GM19324 (cell line): ENCODE measurements at regions not wholly inside any gene's neighbourhood (a gene's known extent, or its start where the extent isn't known, plus 50 kb on each side); places are given as distances from the start of the nearest gene placed in this dataset.

Experiments
- ATAC-seq: cut with Tn5 transposase; IDR thresholded peaks from one replicate; pipeline ENCODE4 v1.9.1; 2021; ENCODE audit warnings: mild to moderate bottlenecking, moderate library complexity; ENCODE audit not compliant: unreplicated experiment, low FRiP score

DNA sequence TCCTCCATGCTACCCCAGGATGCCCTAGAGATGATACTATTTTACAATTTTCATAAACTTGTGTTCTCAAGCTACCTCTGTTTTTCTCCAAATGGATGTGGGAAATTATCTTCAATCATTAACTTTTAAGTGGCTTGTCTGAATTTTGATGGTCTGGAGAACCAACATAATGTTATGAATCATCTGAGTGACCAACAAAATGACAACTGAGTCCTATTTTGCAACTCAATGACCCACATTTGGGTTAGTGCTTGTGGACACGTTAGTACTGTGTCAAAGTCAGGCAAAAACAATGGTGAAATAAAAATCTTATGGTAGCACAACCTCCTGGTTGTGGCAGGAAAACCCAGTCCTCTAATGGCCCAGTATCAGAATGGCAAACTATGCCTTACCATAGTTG is 352.4 kb upstream of the ZNF385D start:
- ATAC-seq, result no peak

- no peak for ATAC-seq
These were observed 355.3 kb upstream of the ZNF385D start for GRCh38 chr3:22106213-22106896.

- no peak for ATAC-seq
These were observed 360.2 kb upstream of the ZNF385D start for GRCh38 chr3:22111226-22111625.

GRCh38 chr3:22113453-22113852 is 362.4 kb upstream of the ZNF385D start:
- no peak for ATAC-seq

GRCh38 chr3:22115581-22115980 is 364.6 kb upstream of the ZNF385D start:
- no peak for ATAC-seq

DNA sequence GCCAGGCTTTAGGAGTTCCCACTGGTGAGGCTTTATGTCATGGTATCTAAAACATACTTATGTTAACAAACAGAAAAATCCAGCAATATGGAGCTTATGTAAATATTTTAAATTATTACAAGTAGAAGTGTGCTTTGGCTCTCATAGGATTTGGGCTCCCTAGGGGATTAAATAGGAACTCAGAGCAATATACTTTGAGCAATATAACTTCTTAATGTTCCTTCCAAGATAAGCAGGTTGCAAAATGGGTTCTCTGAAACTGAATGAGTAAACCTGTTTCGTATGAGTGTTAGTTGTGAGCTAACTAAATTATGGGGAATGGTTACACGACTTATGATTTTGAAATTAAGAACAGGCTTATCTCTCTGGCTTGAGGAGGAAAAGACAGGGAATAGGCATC is 366.1 kb upstream of the ZNF385D start:
- no peak for ATAC-seq

DNA sequence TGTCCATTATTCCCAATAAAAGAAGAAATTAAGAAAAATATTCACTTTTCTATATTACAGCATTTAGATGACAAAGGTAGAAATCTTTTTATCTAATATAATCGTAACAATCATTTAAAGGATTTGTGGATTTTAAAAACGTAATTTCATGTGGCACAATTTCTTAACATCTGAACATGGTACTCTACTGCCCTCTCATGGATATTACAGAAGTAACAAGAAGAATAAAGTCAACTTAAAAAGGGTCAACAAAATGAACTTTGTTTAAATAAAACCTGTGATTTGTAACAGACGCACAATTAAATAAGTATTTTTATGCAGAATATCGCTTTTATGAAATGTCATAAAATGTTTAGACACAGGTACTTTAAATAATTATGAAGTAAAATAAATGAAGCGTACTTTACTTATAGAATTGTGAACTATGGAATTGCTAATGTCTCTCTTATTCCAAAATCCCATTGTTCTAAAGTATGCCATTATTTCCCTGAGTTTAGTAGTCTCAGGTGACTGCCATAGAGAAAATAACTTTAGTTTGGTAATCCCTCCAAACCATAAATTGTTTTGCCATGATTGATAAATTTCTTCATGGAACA is 366.8 kb upstream of the ZNF385D start:
- no peak for ATAC-seq

- no peak for ATAC-seq
These were observed 367.5 kb upstream of the ZNF385D start for GRCh38 chr3:22118542-22118941.

- ATAC-seq, result peak; percentile 78
These were observed 370.2 kb upstream of the ZNF385D start for GRCh38 chr3:22121068-22121701.

GRCh38 chr3:22122567-22122966 is 371.6 kb upstream of the ZNF385D start:
- peak; percentile 40 for ATAC-seq

DNA sequence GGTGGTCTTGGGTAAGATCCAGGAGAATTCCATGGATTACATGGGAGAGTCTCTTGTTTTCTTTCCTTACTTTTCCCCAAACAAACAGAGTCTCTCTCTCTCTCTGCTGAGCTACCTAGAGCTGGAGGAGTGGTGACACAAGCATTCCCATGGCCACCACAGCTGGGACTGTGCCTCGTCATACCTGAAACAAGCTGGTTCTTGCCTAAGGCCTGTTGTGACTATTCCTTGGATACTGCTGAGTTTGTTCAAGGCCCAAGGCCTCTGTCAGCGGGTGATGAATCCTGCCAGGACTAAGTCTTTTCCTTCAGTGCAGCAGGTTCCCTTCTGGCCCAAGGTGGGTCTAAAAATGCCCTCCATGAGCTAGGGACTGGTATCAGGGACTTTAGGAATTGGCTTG is 378.1 kb upstream of the ZNF385D start:
- ATAC-seq, result no peak

DNA sequence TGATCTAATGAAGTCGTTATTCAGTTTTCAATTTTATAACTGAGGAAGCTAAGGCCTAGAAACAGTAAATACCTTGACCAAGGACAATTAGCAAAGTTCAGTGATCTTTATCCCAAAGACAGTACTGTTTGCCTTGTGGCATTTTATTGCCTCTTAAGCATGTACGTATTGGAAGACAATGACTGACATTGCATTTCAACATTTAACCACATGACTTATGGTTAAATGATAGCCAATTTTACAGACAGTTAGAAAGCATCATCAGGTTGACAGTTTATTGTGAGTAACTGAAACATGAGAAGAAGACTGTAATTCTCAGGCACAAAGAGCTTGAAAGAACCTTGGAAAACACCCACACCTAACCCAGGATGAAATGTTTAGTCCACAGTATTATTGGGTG is 390.8 kb upstream of the ZNF385D start:
- ATAC-seq, result no peak

GRCh38 chr3:22147161-22147560 is 396.2 kb upstream of the ZNF385D start:
- no peak for ATAC-seq

DNA sequence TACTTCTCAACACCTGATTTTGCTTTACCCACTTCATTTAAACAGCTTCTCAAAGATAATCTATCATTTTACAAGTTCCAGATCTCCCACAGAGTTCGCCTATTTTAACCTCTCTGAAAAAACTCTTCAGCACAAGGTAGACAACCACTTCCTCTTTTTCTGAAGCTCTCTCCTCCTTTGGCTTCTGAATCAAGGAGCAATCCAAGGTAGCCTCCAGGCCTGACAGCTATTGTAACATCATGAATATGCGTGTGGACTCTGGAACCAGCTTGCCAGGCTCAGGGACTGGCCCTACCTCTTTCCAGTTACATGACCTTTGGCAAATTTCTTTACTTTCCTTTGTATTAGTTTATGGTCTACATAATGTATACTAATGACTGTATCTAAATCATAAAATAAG is 405.9 kb upstream of the ZNF385D start:
- no peak for ATAC-seq

- no peak for ATAC-seq
These were observed 406.8 kb upstream of the ZNF385D start for GRCh38 chr3:22157848-22158247.

DNA sequence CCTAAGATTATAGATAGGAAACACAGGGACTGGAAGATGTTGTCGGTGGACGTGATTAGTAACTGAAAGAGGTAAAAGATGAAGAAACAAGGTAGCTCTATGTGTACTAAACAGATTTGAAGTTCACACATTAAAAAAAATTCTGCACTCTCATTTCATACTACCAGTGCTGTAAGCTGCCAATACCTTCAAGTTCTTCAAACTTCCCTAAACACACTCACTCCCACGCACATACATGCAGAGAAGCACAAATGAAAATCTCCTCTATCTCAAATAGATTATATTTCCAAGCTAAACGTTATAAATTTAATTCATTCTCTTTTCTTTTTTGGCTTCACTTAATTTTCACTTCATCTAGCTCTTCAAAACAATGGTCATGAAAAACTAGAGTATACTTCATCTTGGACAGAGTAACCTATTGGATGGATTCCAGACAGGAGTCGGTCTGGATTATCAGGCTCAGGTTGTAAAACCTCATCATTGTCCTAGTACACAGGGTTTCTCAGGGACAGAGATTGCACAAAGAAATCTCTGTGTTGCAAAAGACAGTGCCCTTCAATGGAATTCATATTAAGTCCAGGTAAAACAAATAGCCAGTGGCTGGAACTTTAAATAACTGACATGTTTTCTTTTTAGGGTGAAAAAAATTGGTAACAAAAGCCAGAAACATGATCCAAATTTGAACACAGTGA is 408.1 kb upstream of the ZNF385D start:
- ATAC-seq, result no peak

DNA sequence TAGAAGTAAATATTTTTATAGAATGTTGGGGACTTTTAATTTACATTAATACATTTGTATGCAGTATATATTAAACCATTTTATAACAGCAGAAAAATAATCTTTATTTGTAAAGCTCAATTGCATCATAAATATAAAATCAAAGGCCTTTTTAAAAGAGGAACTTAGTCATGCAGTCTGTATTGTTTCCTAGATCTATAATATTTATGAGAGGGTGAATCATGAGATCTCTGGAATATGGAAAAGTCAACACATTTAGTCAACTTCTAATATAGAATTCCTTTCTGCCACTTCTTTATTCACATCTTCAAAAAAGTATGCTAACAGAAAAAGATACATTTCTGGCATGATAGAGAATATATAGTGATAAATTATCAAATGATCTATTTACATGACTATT is 410.3 kb upstream of the ZNF385D start:
- no peak for ATAC-seq

DNA sequence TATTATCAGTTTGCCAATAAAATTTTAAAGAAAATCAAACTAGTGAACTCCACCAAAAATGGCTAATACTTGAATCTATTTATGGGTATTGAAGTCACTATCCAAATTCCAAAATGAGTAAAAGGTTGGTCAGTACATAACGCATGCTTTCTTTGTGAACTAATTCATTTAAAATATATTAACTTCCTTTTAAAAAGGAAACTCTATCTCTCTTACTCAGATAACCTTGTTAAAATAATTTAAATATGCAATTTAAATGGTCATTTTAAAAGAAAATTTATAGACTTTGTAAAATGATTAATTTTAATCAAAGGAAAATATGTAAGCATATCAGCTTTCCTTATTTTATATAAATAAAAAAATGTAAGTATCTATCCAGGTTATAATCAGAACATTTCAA is 419.4 kb upstream of the ZNF385D start:
- ATAC-seq, result no peak

- ATAC-seq, result no peak
These were observed 422.0 kb upstream of the ZNF385D start for GRCh38 chr3:22172964-22173363.

DNA sequence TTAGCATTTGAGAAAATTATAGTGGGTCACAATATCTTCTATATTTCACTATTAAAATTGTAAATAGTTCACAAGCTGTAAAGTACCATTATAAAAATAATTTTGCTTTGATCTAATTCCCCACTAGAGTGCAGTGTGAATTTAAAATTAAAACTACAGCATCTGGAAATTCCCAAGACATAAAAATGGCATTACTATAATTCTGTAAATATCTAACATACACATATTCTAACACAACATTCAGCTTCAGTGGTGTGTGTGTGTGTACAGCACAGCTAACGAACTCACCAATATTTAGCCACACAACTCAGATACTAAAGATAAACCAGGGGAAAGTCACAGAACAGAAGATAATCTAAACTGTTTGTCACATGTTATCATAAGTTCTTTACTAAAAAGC is 424.9 kb upstream of the ZNF385D start:
- no peak for ATAC-seq

GRCh38 chr3:22176911-22177310 is 425.9 kb upstream of the ZNF385D start:
- ATAC-seq, result no peak

GRCh38 chr3:22189616-22190015 is 438.6 kb upstream of the ZNF385D start:
- ATAC-seq, result no peak
